SK-N-SH (cell line): ENCODE measurements at regions not wholly inside any gene's neighbourhood (a gene's known extent, or its start where the extent isn't known, plus 50 kb on each side); places are given as distances from the start of the nearest gene placed in this dataset.

Source experiments
- EP300 ChIP-seq, 2 experiments: IDR thresholded peaks; 2 replicates each; pipeline versions ENCODE4 v1.4.0 to v1.6.1; 2012; ENCODE audit warnings: borderline replicate concordance in 1 of 2, low read depth in 1 of 2, low read length in 1 of 2
- RFX5 ChIP-seq: IDR thresholded peaks from 2 replicates; pipeline ENCODE4 v1.6.1; 2012; ENCODE audit warnings: mild to moderate bottlenecking, improper control_type of control experiment, low read length
- RXRA ChIP-seq: IDR thresholded peaks from 2 replicates; pipeline ENCODE4 v1.4.0; 2012; ENCODE audit warnings: low read depth, mild to moderate bottlenecking, borderline replicate concordance
- TCF12 ChIP-seq: IDR thresholded peaks from 2 replicates; pipeline ENCODE4 v1.4.0; 2012
- TF ChIP-seq, protein P1 (sequence below): fragments of 200-600 bp; sonication (generic); IDR thresholded peaks from 2 replicates; pipeline ENCODE4 v1.6.1; 2017; ENCODE audit warnings: antibody characterized with exemption, mild to moderate bottlenecking, moderate library complexity
- TF ChIP-seq, protein P2 (sequence below): fragments of 150-350 bp; IDR thresholded peaks from 2 replicates; pipeline ENCODE4 v1.6.1; 2017; ENCODE audit warnings: antibody characterized with exemption, low read length, low read depth, borderline replicate concordance

DNA sequence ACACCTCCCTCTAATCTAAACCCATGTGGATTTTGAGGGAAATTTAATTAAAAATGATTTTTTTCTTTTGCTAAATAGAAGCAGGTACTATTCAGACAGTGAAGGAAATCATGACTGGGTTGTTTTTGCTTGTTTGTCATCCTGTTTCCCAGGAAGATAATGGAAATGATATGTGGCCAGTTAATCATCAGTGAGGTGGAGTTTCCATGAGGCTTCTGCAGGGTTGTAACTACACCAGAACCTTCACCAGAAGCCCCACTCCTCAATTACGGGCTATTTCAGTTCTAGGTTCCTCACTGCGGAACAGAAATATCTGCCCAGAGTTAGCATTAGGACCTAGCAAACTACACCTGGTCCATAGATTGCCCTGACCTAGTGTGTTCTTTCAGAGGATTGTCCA is 394.0 kb downstream of the DLEU7 start:
- TF ChIP-seq, protein P1, sequence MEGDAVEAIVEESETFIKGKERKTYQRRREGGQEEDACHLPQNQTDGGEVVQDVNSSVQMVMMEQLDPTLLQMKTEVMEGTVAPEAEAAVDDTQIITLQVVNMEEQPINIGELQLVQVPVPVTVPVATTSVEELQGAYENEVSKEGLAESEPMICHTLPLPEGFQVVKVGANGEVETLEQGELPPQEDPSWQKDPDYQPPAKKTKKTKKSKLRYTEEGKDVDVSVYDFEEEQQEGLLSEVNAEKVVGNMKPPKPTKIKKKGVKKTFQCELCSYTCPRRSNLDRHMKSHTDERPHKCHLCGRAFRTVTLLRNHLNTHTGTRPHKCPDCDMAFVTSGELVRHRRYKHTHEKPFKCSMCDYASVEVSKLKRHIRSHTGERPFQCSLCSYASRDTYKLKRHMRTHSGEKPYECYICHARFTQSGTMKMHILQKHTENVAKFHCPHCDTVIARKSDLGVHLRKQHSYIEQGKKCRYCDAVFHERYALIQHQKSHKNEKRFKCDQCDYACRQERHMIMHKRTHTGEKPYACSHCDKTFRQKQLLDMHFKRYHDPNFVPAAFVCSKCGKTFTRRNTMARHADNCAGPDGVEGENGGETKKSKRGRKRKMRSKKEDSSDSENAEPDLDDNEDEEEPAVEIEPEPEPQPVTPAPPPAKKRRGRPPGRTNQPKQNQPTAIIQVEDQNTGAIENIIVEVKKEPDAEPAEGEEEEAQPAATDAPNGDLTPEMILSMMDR = no peak
- TF ChIP-seq TCF12 (no peak), RFX5 (no peak), RXRA (no peak), EP300 (IDR thresholded peaks at IDR 0.05; ENCODE audit: borderline replicate concordance in 1 of 2, low read depth in 1 of 2, low read length in 1 of 2) (no peak)
- TF ChIP-seq, protein P2, sequence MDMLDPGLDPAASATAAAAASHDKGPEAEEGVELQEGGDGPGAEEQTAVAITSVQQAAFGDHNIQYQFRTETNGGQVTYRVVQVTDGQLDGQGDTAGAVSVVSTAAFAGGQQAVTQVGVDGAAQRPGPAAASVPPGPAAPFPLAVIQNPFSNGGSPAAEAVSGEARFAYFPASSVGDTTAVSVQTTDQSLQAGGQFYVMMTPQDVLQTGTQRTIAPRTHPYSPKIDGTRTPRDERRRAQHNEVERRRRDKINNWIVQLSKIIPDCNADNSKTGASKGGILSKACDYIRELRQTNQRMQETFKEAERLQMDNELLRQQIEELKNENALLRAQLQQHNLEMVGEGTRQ = no peak
